Loucy (cell line): ENCODE measurements at regions not wholly inside any gene's neighbourhood (a gene's known extent, or its start where the extent isn't known, plus 50 kb on each side); places are given as distances from the start of the nearest gene placed in this dataset.

Experiments
- CTCF ChIP-seq: fragments of 200-600 bp; sonication (generic); conservative IDR thresholded peaks from 2 replicates; pipeline ENCODE4 v1.5.1; 2014; ENCODE audit warnings: mild to moderate bottlenecking, antibody characterized with exemption, low read length
- EZH2phosphoT487 ChIP-seq: fragments of 200-600 bp; IDR thresholded peaks from 2 replicates; pipeline ENCODE4 v1.6.1; 2018; ENCODE audit warnings: antibody characterized with exemption, mild to moderate bottlenecking, moderate library complexity, borderline replicate concordance

GRCh38 chr6:63418741-63419140, 99.0 kb upstream of the LGSN start:
- TF ChIP-seq CTCF, result no peak
- TF ChIP-seq EZH2phosphoT487, result no peak
